GM12878 (cell line): ENCODE measurements at regions not wholly inside any gene's neighbourhood (a gene's known extent, or its start where the extent isn't known, plus 50 kb on each side); places are given as distances from the start of the nearest gene placed in this dataset.

Source experiments
- CEBPB ChIP-seq, 2 experiments: fragments of 150-350 bp in 1 of 2; IDR thresholded peaks; 2 replicates each; pipeline ENCODE4 v1.6.1; 2012 to 2014; ENCODE audit warnings: low read depth in 2 of 2, low read length in 2 of 2, borderline replicate concordance in 1 of 2, inconsistent platforms in 1 of 2
- CTCF ChIP-seq, 3 experiments: IDR thresholded peaks in 2 of 3; conservative IDR thresholded peaks in 1 of 3; 2 replicates each; pipeline ENCODE4 v1.5.1; 2011; ENCODE audit warnings: low read depth in 3 of 3, low read length in 3 of 3, mild to moderate bottlenecking in 3 of 3, control low read depth in 2 of 3, moderate library complexity in 2 of 3, inconsistent platforms in 1 of 3, mixed read lengths in 1 of 3; ENCODE audit not compliant: control insufficient read depth in 2 of 3, insufficient read depth in 1 of 3; ENCODE audit errors: extremely low read depth in 1 of 3
- HDAC2 ChIP-seq: fragments of 200-600 bp; sonication (generic); IDR thresholded peaks from 2 replicates; pipeline ENCODE4 v1.6.1; 2017
- IKZF1 ChIP-seq: fragments of 450-650 bp; conservative IDR thresholded peaks from 2 replicates; pipeline ENCODE4 v1.6.1; 2017; ENCODE audit warnings: antibody characterized with exemption, mild to moderate bottlenecking
- JUNB ChIP-seq: IDR thresholded peaks from 2 replicates; pipeline ENCODE4 v1.6.1; 2016; ENCODE audit warnings: antibody characterized with exemption, mild to moderate bottlenecking
- PAX8 ChIP-seq: fragments of 450-650 bp; IDR thresholded peaks from 2 replicates; pipeline ENCODE4 v1.6.1; 2017; ENCODE audit warnings: mild to moderate bottlenecking, moderate library complexity
- REST ChIP-seq: IDR thresholded peaks from 2 replicates; pipeline ENCODE4 v1.6.1; 2012; ENCODE audit warnings: mild to moderate bottlenecking, low read depth, low read length
- TARDBP ChIP-seq: IDR thresholded peaks from 2 replicates; pipeline ENCODE4 v1.6.1; 2016; ENCODE audit warnings: borderline replicate concordance
- USF2 ChIP-seq: IDR thresholded peaks from 2 replicates; pipeline ENCODE4 v1.6.1; 2011; ENCODE audit warnings: low read depth, low read length, improper control_type of control experiment, borderline replicate concordance
- ZNF384 ChIP-seq: IDR thresholded peaks from 2 replicates; pipeline ENCODE4 v1.6.1; 2012; ENCODE audit warnings: low read depth, mild to moderate bottlenecking, low read length, improper control_type of control experiment, borderline replicate concordance
- ZZZ3 ChIP-seq: IDR thresholded peaks from 2 replicates; pipeline ENCODE4 v1.6.1; 2011; ENCODE audit warnings: low read depth; ENCODE audit not compliant: control insufficient read depth, insufficient read length
- TF ChIP-seq, protein P1 (sequence below): fragments of 450-650 bp; IDR thresholded peaks from 2 replicates; pipeline ENCODE4 v1.6.1; 2016; ENCODE audit warnings: mild to moderate bottlenecking, moderate library complexity, borderline replicate concordance
- TF ChIP-seq, protein P2 (sequence below): IDR thresholded peaks from 2 replicates; pipeline ENCODE4 v1.6.1; 2012; ENCODE audit warnings: low read depth, low read length, improper control_type of control experiment

DNA sequence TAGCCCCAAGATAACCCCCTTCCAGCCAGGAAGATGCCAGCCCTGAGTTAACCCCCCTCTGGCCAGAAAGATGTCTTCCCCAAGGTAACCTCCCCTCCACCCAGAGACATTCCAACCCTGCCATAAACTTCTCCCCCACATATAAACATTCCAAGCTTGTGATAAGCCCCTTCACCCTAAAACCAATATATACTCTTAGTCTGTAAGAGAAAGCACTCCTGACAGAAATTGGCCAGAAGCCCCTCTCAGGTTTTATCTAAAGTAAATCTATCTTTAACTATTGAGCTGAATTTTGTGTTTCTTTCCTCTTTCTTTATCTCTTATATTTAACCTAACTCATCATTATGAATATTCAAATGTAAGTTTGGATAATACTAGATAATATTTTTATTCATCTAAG, 1775.8 kb upstream of the MIR17HG start:
- TF ChIP-seq USF2 (no peak), HDAC2 (no peak), JUNB (no peak), PAX8 (no peak), CTCF (IDR thresholded peaks at IDR 0.05 in 2 of 3, conservative IDR thresholded peaks at IDR 0.05 in 1 of 3; ENCODE audit: control insufficient read depth in 2 of 3, extremely low read depth in 1 of 3, insufficient read depth in 1 of 3, low read depth in 3 of 3, low read length in 3 of 3) (no peak), ZNF384 (no peak), REST (no peak), CEBPB (IDR thresholded peaks at IDR 0.05; ENCODE audit: borderline replicate concordance in 1 of 2, low read depth in 2 of 2, low read length in 2 of 2) (no peak), ZZZ3 (no peak), TARDBP (no peak), IKZF1 (no peak)
- TF ChIP-seq, protein P1, sequence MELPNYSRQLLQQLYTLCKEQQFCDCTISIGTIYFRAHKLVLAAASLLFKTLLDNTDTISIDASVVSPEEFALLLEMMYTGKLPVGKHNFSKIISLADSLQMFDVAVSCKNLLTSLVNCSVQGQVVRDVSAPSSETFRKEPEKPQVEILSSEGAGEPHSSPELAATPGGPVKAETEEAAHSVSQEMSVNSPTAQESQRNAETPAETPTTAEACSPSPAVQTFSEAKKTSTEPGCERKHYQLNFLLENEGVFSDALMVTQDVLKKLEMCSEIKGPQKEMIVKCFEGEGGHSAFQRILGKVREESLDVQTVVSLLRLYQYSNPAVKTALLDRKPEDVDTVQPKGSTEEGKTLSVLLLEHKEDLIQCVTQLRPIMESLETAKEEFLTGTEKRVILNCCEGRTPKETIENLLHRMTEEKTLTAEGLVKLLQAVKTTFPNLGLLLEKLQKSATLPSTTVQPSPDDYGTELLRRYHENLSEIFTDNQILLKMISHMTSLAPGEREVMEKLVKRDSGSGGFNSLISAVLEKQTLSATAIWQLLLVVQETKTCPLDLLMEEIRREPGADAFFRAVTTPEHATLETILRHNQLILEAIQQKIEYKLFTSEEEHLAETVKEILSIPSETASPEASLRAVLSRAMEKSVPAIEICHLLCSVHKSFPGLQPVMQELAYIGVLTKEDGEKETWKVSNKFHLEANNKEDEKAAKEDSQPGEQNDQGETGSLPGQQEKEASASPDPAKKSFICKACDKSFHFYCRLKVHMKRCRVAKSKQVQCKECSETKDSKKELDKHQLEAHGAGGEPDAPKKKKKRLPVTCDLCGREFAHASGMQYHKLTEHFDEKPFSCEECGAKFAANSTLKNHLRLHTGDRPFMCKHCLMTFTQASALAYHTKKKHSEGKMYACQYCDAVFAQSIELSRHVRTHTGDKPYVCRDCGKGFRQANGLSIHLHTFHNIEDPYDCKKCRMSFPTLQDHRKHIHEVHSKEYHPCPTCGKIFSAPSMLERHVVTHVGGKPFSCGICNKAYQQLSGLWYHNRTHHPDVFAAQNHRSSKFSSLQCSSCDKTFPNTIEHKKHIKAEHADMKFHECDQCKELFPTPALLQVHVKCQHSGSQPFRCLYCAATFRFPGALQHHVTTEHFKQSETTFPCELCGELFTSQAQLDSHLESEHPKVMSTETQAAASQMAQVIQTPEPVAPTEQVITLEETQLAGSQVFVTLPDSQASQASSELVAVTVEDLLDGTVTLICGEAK, result no peak
- TF ChIP-seq, protein P2, sequence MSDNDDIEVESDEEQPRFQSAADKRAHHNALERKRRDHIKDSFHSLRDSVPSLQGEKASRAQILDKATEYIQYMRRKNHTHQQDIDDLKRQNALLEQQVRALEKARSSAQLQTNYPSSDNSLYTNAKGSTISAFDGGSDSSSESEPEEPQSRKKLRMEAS, result no peak
